HG02588 (cell line): ENCODE measurements at regions not wholly inside any gene's neighbourhood (a gene's known extent, or its start where the extent isn't known, plus 50 kb on each side); places are given as distances from the start of the nearest gene placed in this dataset.

Source experiments
- ATAC-seq: cut with Tn5 transposase; IDR thresholded peaks from one replicate; pipeline ENCODE4 v1.9.1; 2021; ENCODE audit warnings: mild to moderate bottlenecking, moderate library complexity; ENCODE audit not compliant: unreplicated experiment

GRCh38 chr5:124399426-124399961, 346.9 kb downstream of the ZNF608 start:
- no peak for ATAC-seq

GRCh38 chr5:124398460-124398859, 348.0 kb downstream of the ZNF608 start:
- ATAC-seq: no peak

- ATAC-seq: no peak
Measured at GRCh38 chr5:124397317-124397716, 349.1 kb downstream of the ZNF608 start.

GRCh38 chr5:124395926-124396325, 350.5 kb downstream of the ZNF608 start:
- ATAC-seq: no peak

GRCh38 chr5:124395287-124395686, 351.2 kb downstream of the ZNF608 start:
- ATAC-seq: no peak

GRCh38 chr5:124394700-124395245, 351.7 kb downstream of the ZNF608 start:
- no peak for ATAC-seq

GRCh38 chr5:124393584-124394379, 352.7 kb downstream of the ZNF608 start:
- ATAC-seq: no peak

GRCh38 chr5:124383693-124384092, 362.7 kb downstream of the ZNF608 start:
- ATAC-seq: no peak

GRCh38 chr5:124377386-124377785, 369.1 kb downstream of the ZNF608 start:
- no peak for ATAC-seq

GRCh38 chr5:124373883-124374282, 372.6 kb downstream of the ZNF608 start:
- no peak for ATAC-seq

- ATAC-seq: no peak
Measured at GRCh38 chr5:124372457-124372856, 374.0 kb downstream of the ZNF608 start.

- no peak for ATAC-seq
Measured at GRCh38 chr5:124371111-124371706, 375.2 kb downstream of the ZNF608 start.

GRCh38 chr5:124370601-124371000, 375.8 kb downstream of the ZNF608 start:
- no peak for ATAC-seq

GRCh38 chr5:124365361-124365801, 381.1 kb downstream of the ZNF608 start:
- ATAC-seq: no peak

- no peak for ATAC-seq
Measured at GRCh38 chr5:124355928-124356327, 390.5 kb downstream of the ZNF608 start.

GRCh38 chr5:124353016-124353415, 393.4 kb downstream of the ZNF608 start:
- no peak for ATAC-seq

- no peak for ATAC-seq
Measured at GRCh38 chr5:124352312-124352711, 394.1 kb downstream of the ZNF608 start.

GRCh38 chr5:124349931-124350330, 396.5 kb downstream of the ZNF608 start:
- ATAC-seq: no peak

- ATAC-seq: no peak
Measured at GRCh38 chr5:124343451-124343867, 403.0 kb downstream of the ZNF608 start.

- ATAC-seq: no peak
Measured at GRCh38 chr5:124342986-124343385, 403.5 kb downstream of the ZNF608 start.

- no peak for ATAC-seq
Measured at GRCh38 chr5:124342584-124342983, 403.9 kb downstream of the ZNF608 start.

GRCh38 chr5:124342027-124342471, 404.4 kb downstream of the ZNF608 start:
- ATAC-seq: no peak
